ENCODE measurements at regions not wholly inside any gene's neighbourhood (a gene's known extent, or its start where the extent isn't known, plus 50 kb on each side); places are given as distances from the start of the nearest gene placed in this dataset.

DNA sequence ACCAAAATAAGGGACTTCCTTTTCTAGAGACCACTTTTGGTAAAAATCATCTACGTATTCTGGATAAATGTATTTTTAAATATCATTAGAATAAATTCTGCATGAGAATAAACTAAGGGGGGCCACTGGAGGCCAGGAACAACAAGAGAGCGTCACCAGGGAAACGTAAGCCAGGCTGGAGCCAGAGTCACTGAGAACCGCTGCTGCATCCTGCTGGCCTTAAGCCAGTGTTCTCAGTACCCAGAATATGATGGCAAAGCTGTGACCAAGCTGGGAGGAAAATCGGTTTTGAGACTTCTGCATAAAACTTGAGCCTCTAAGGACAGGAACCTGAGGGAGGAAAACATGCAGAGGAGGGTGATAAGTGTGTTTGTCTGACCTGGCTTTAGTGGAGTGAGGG, 63.0 kb upstream of the FAM9A start:
- H3K27ac ChIP-seq (ENCODE audit: low read depth in 1 of 2, low read length in 2 of 2) = no peak overlapping the region
- WGBS, 2 donors = 1 to 4% methylated on average over 5 of the region's 5 CpGs
- intact Hi-C loops (cut with DNase I) = no loop called here
- H3K4me1 ChIP-seq (ENCODE audit: control insufficient read depth in 1 of 2, insufficient read depth in 2 of 2, low read length in 2 of 2) = no peaks in the 10 kb centered on the region
- DNase-seq = no peak
- ATAC-seq (ENCODE audit: low FRiP score) = no peak
- no peaks in the 10 kb centered on the region for H3K27me3 ChIP-seq (ENCODE audit: control insufficient read depth in 1 of 2, insufficient read depth in 2 of 2, low read length in 1 of 2)
- H3K36me3 ChIP-seq (ENCODE audit: control insufficient read depth in 1 of 2, insufficient read depth in 2 of 2, low read length in 1 of 2) = no peaks in the 10 kb centered on the region
- no peaks in the 10 kb centered on the region for H3K9me3 ChIP-seq (ENCODE audit: control insufficient read depth, low read length)
- no peak overlapping the region for H3K4me3 ChIP-seq (ENCODE audit: low read length in 2 of 2)

GRCh38 chrX:8861908-8862307, 60.7 kb upstream of the FAM9A start:
- H3K4me1 ChIP-seq (ENCODE audit: control insufficient read depth in 1 of 2, insufficient read depth in 2 of 2, low read length in 2 of 2) = no peaks in the 10 kb centered on the region
- intact Hi-C loops (cut with DNase I) = no loop called here
- no peak for ATAC-seq (ENCODE audit: low FRiP score)
- 79 to 96% methylated on average over 2 of the region's 2 CpGs for WGBS, 2 donors
- no peaks in the 10 kb centered on the region for H3K27me3 ChIP-seq (ENCODE audit: control insufficient read depth in 1 of 2, insufficient read depth in 2 of 2, low read length in 1 of 2)
- no peak for DNase-seq
- H3K27ac ChIP-seq (ENCODE audit: low read depth in 1 of 2, low read length in 2 of 2) = no peak overlapping the region
- no peaks in the 10 kb centered on the region for H3K36me3 ChIP-seq (ENCODE audit: control insufficient read depth in 1 of 2, insufficient read depth in 2 of 2, low read length in 1 of 2)
- no peaks in the 10 kb centered on the region for H3K9me3 ChIP-seq (ENCODE audit: control insufficient read depth, low read length)
- no peak overlapping the region for H3K4me3 ChIP-seq (ENCODE audit: low read length in 2 of 2)

GRCh38 chrX:8851231-8851886, 50.2 kb upstream of the FAM9A start:
- H3K36me3 ChIP-seq (ENCODE audit: control insufficient read depth in 1 of 2, insufficient read depth in 2 of 2, low read length in 1 of 2) = no peaks in the 10 kb centered on the region
- no peaks in the 10 kb centered on the region for H3K4me1 ChIP-seq (ENCODE audit: control insufficient read depth in 1 of 2, insufficient read depth in 2 of 2, low read length in 2 of 2)
- intact Hi-C loops (cut with DNase I) = no loop called here
- no peak overlapping the region for H3K4me3 ChIP-seq (ENCODE audit: low read length in 2 of 2)
- no peak for DNase-seq
- H3K9me3 ChIP-seq (ENCODE audit: control insufficient read depth, low read length) = no peaks in the 10 kb centered on the region
- WGBS, 2 donors = 81 to 89% methylated on average over 11 of the region's 11 CpGs
- ATAC-seq (ENCODE audit: low FRiP score) = no peak
- no peak overlapping the region for H3K27ac ChIP-seq (ENCODE audit: low read depth in 1 of 2, low read length in 2 of 2)
- H3K27me3 ChIP-seq (ENCODE audit: control insufficient read depth in 1 of 2, insufficient read depth in 2 of 2, low read length in 1 of 2) = no peaks in the 10 kb centered on the region
